ENCODE measurements at regions not wholly inside any gene's neighbourhood (a gene's known extent, or its start where the extent isn't known, plus 50 kb on each side); places are given as distances from the start of the nearest gene placed in this dataset.

DNA sequence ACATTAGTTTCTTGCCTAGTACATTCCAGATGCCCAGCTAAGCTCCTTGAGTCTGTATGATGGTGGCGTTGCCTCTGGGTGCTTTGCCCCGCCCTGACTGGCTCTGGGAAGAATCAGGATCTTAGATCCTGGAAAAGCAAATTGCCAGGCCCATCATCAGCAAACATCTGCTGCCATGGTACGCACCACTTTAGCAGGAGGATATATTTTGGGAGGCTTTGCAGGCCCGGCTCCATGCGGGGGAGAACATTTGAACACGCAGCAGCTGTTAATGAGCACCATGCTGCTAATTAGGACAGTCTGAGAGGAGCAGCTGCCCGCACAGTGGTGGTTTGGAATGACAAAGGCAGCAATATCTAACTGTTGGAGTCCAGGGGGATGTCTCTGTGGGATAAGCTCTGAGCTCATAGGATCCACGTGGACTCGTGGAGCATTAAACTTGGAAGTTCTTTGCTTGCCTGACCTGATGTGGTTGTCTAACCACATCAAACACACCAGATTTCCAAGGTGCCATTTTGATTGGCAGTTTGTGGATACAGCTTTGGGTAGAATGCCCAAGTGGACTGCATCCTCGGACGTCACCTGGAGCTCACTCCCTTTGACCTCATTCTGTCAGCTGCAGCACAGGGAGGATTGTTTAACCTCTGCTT lies 217.0 kb upstream of the ZBED5 start:
- POLR2A ChIA-PET = no interaction called here
- no peaks in the 10 kb centered on the region for H3K9me2 ChIP-seq (ENCODE audit: insufficient read depth, low read length)
- no TSS peak for BruUV-seq (replicated peaks)
- DNase-seq (ENCODE audit: low spot score) = no peak
- no peaks in the 10 kb centered on the region for H3K4me1 ChIP-seq (ENCODE audit: insufficient read depth, low read length, poor library complexity, severe bottlenecking)
- H3K27ac ChIP-seq (ENCODE audit: low read depth, low read length, poor library complexity, severe bottlenecking) = no peak overlapping the region
- no peak overlapping the region for H3K4me3 ChIP-seq (ENCODE audit: low read depth, low read length, poor library complexity, severe bottlenecking)
- H3K36me3 ChIP-seq (ENCODE audit: insufficient read depth, low read length) = no peaks in the 10 kb centered on the region
- TF ChIP-seq, protein P1, sequence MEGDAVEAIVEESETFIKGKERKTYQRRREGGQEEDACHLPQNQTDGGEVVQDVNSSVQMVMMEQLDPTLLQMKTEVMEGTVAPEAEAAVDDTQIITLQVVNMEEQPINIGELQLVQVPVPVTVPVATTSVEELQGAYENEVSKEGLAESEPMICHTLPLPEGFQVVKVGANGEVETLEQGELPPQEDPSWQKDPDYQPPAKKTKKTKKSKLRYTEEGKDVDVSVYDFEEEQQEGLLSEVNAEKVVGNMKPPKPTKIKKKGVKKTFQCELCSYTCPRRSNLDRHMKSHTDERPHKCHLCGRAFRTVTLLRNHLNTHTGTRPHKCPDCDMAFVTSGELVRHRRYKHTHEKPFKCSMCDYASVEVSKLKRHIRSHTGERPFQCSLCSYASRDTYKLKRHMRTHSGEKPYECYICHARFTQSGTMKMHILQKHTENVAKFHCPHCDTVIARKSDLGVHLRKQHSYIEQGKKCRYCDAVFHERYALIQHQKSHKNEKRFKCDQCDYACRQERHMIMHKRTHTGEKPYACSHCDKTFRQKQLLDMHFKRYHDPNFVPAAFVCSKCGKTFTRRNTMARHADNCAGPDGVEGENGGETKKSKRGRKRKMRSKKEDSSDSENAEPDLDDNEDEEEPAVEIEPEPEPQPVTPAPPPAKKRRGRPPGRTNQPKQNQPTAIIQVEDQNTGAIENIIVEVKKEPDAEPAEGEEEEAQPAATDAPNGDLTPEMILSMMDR (conservative IDR thresholded peaks at IDR 0.05; ENCODE audit: low read length) = no peak
- TF ChIP-seq EZH2phosphoT487 (IDR thresholded peaks at IDR 0.05; ENCODE audit: borderline replicate concordance, low read depth, low read length) = no peak
- intact Hi-C loops (cut with micrococcal nuclease; ENCODE audit: unreplicated experiment) = no loop called here
- H3K4me2 ChIP-seq (ENCODE audit: low read length) = no peak overlapping the region
- H4K20me1 ChIP-seq (ENCODE audit: insufficient read depth, low read length) = no peaks in the 10 kb centered on the region
- H3K79me2 ChIP-seq (ENCODE audit: insufficient read depth, low read depth, low read length) = no peaks in the 10 kb centered on the region
- CTCF ChIA-PET (ENCODE audit: unreplicated experiment) = no interaction called here
- H3K9me3 ChIP-seq (ENCODE audit: low read length) = no peaks in the 10 kb centered on the region
- H2AFZ ChIP-seq (ENCODE audit: low read length) = no peak overlapping the region

- no peaks in the 10 kb centered on the region for H3K9me2 ChIP-seq (ENCODE audit: insufficient read depth, low read length)
- H3K27ac ChIP-seq (ENCODE audit: low read depth, low read length, poor library complexity, severe bottlenecking) = no peak overlapping the region
- H3K4me1 ChIP-seq (ENCODE audit: insufficient read depth, low read length, poor library complexity, severe bottlenecking) = no peaks in the 10 kb centered on the region
- H3K79me2 ChIP-seq (ENCODE audit: insufficient read depth, low read depth, low read length) = no peaks in the 10 kb centered on the region
- POLR2A ChIA-PET = no interaction called here
- no peak overlapping the region for H3K4me3 ChIP-seq (ENCODE audit: low read depth, low read length, poor library complexity, severe bottlenecking)
- no peak overlapping the region for H2AFZ ChIP-seq (ENCODE audit: low read length)
- intact Hi-C loops (cut with micrococcal nuclease; ENCODE audit: unreplicated experiment) = no loop called here
- DNase-seq (ENCODE audit: low spot score) = no peak
- CTCF ChIA-PET (ENCODE audit: unreplicated experiment) = no interaction called here
- no peak for TF ChIP-seq EZH2phosphoT487 (IDR thresholded peaks at IDR 0.05; ENCODE audit: borderline replicate concordance, low read depth, low read length)
- no peaks in the 10 kb centered on the region for H3K36me3 ChIP-seq (ENCODE audit: insufficient read depth, low read length)
- H3K4me2 ChIP-seq (ENCODE audit: low read length) = no peak overlapping the region
- H4K20me1 ChIP-seq (ENCODE audit: insufficient read depth, low read length) = no peaks in the 10 kb centered on the region
- H3K9me3 ChIP-seq (ENCODE audit: low read length) = no peaks in the 10 kb centered on the region
- BruUV-seq (replicated peaks) = no TSS peak
Measured at GRCh38 chr11:11073996-11074395, 216.1 kb upstream of the ZBED5 start.

GRCh38 chr11:11072067-11072466 lies 214.2 kb upstream of the ZBED5 start:
- no TSS peak for BruUV-seq (replicated peaks)
- ChIA-PET CTCF (ENCODE audit: unreplicated experiment) (no interaction called here), POLR2A (no interaction called here)
- intact Hi-C loops (cut with micrococcal nuclease; ENCODE audit: unreplicated experiment) = no loop called here
- Histone ChIP-seq H3K36me3 (ENCODE audit: insufficient read depth, low read length) (no peaks in the 10 kb centered on the region), H3K4me3 (ENCODE audit: low read depth, low read length, poor library complexity, severe bottlenecking) (no peak overlapping the region), H3K79me2 (ENCODE audit: insufficient read depth, low read depth, low read length) (no peaks in the 10 kb centered on the region), H3K4me1 (ENCODE audit: insufficient read depth, low read length, poor library complexity, severe bottlenecking) (no peaks in the 10 kb centered on the region), H3K4me2 (ENCODE audit: low read length) (no peak overlapping the region), H3K9me3 (ENCODE audit: low read length) (no peaks in the 10 kb centered on the region), H2AFZ (ENCODE audit: low read length) (no peak overlapping the region), H3K9me2 (ENCODE audit: insufficient read depth, low read length) (no peaks in the 10 kb centered on the region), H4K20me1 (ENCODE audit: insufficient read depth, low read length) (no peaks in the 10 kb centered on the region), H3K27ac (ENCODE audit: low read depth, low read length, poor library complexity, severe bottlenecking) (no peak overlapping the region)
- TF ChIP-seq, protein P1 (conservative IDR thresholded peaks at IDR 0.05; ENCODE audit: low read length) = no peak
- TF ChIP-seq EZH2phosphoT487 (IDR thresholded peaks at IDR 0.05; ENCODE audit: borderline replicate concordance, low read depth, low read length) = no peak
- no peak for DNase-seq (ENCODE audit: low spot score)

Data from OCI-LY7 (cell line).